Kidney epithelial cell (primary cell): ENCODE measurements at regions not wholly inside any gene's neighbourhood (a gene's known extent, or its start where the extent isn't known, plus 50 kb on each side); places are given as distances from the start of the nearest gene placed in this dataset.

ENCODE experiments used
- DNase-seq: peaks from one replicate; pipeline ENCODE4 v3.0.0-alpha.2; 2010; ENCODE audit warnings: low read depth
- H3K27me3 ChIP-seq: 2 replicates; pipeline ENCODE4 v1.6.0; 2011; ENCODE audit warnings: low read length; ENCODE audit not compliant: control insufficient read depth, insufficient read depth
- H3K36me3 ChIP-seq: 2 replicates; pipeline ENCODE4 v1.5.1; 2011; ENCODE audit warnings: low read length; ENCODE audit not compliant: control insufficient read depth, insufficient read depth
- H3K4me3 ChIP-seq: 2 replicates; pipeline ENCODE4 v1.5.1; 2011; ENCODE audit warnings: low read depth, mild to moderate bottlenecking, control low read depth, low read length
- CTCF ChIP-seq: IDR thresholded peaks from 2 replicates; pipeline ENCODE4 v1.5.1; 2011; ENCODE audit warnings: mild to moderate bottlenecking, moderate library complexity, low read length, control low read depth, inconsistent platforms; ENCODE audit not compliant: insufficient read depth, poor library complexity, severe bottlenecking

GRCh38 chr19:57016076-57016475 lies 103.7 kb upstream of the USP29 start:
- H3K4me3 ChIP-seq: no peak overlapping the region
- TF ChIP-seq CTCF: no peak
- no peak for DNase-seq
- no peaks in the 10 kb centered on the region for H3K36me3 ChIP-seq
- no peaks in the 10 kb centered on the region for H3K27me3 ChIP-seq

GRCh38 chr19:57016491-57016890 lies 103.3 kb upstream of the USP29 start:
- DNase-seq: no peak
- Histone ChIP-seq H3K4me3 (no peak overlapping the region), H3K36me3 (no peaks in the 10 kb centered on the region), H3K27me3 (no peaks in the 10 kb centered on the region)
- no peak for TF ChIP-seq CTCF

GRCh38 chr19:57025491-57025890 lies 94.3 kb upstream of the USP29 start:
- no peak overlapping the region for H3K4me3 ChIP-seq
- H3K27me3 ChIP-seq: no peaks in the 10 kb centered on the region
- H3K36me3 ChIP-seq: no peaks in the 10 kb centered on the region
- DNase-seq: no peak
- TF ChIP-seq CTCF: no peak

- Histone ChIP-seq H3K4me3 (no peak overlapping the region), H3K27me3 (no peaks in the 10 kb centered on the region), H3K36me3 (no peaks in the 10 kb centered on the region)
- no peak for DNase-seq
- no peak for TF ChIP-seq CTCF
Observed at GRCh38 chr19:57026476-57026875, 93.3 kb upstream of the USP29 start.

GRCh38 chr19:57027360-57027759 lies 92.4 kb upstream of the USP29 start:
- no peaks in the 10 kb centered on the region for H3K36me3 ChIP-seq
- no peak overlapping the region for H3K4me3 ChIP-seq
- TF ChIP-seq CTCF: no peak
- no peak for DNase-seq
- H3K27me3 ChIP-seq: no peaks in the 10 kb centered on the region

- Histone ChIP-seq H3K4me3 (no peak overlapping the region), H3K27me3 (no peaks in the 10 kb centered on the region), H3K36me3 (no peaks in the 10 kb centered on the region)
- TF ChIP-seq CTCF: no peak
- no peak for DNase-seq
Observed at GRCh38 chr19:57028804-57029525, 90.8 kb upstream of the USP29 start.
